ENCODE measurements at regions not wholly inside any gene's neighbourhood (a gene's known extent, or its start where the extent isn't known, plus 50 kb on each side); places are given as distances from the start of the nearest gene placed in this dataset.

GRCh38 chr4:101701551-101701950 is 89.0 kb upstream of the BANK1 start:
- DNase-seq (ENCODE audit: low spot score) = peak; percentile 54
- Histone ChIP-seq H3K27me3 (replicated peaks; ENCODE audit: insufficient read depth, low read depth, low read length, poor library complexity) (no peaks in the 10 kb centered on the region), H3K4me1 (ENCODE audit: insufficient read depth, low read length, poor library complexity, severe bottlenecking) (peaks cover 5% of the 10 kb centered on the region), H3K4me3 (ENCODE audit: low read depth, low read length, poor library complexity, severe bottlenecking) (no peak overlapping the region), H3K27ac (ENCODE audit: low read depth, low read length, poor library complexity, severe bottlenecking) (no peak overlapping the region), H3K9me3 (ENCODE audit: low read depth, low read length, poor library complexity, severe bottlenecking) (peaks cover 6% of the 10 kb centered on the region), H3K36me3 (ENCODE audit: insufficient read depth, low read length, poor library complexity, severe bottlenecking) (no peaks in the 10 kb centered on the region)
- CTCF ChIA-PET = no interaction called here
- intact Hi-C loops (cut with micrococcal nuclease; ENCODE audit: unreplicated experiment) = no loop called here
- TF ChIP-seq EZH2 (IDR thresholded peaks at IDR 0.05; ENCODE audit: borderline replicate concordance, low read depth, low read length, poor library complexity, severe bottlenecking) = no peak
- TF ChIP-seq, protein P1, sequence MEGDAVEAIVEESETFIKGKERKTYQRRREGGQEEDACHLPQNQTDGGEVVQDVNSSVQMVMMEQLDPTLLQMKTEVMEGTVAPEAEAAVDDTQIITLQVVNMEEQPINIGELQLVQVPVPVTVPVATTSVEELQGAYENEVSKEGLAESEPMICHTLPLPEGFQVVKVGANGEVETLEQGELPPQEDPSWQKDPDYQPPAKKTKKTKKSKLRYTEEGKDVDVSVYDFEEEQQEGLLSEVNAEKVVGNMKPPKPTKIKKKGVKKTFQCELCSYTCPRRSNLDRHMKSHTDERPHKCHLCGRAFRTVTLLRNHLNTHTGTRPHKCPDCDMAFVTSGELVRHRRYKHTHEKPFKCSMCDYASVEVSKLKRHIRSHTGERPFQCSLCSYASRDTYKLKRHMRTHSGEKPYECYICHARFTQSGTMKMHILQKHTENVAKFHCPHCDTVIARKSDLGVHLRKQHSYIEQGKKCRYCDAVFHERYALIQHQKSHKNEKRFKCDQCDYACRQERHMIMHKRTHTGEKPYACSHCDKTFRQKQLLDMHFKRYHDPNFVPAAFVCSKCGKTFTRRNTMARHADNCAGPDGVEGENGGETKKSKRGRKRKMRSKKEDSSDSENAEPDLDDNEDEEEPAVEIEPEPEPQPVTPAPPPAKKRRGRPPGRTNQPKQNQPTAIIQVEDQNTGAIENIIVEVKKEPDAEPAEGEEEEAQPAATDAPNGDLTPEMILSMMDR (conservative IDR thresholded peaks at IDR 0.05; ENCODE audit: low read depth, low read length) = no peak
- no TSS peak for BruUV-seq (replicated peaks)
- POLR2A ChIA-PET (ENCODE audit: low non-redundant PET) = no interaction called here

- H3K36me3 ChIP-seq (ENCODE audit: insufficient read depth, low read length, poor library complexity, severe bottlenecking) = no peaks in the 10 kb centered on the region
- no peak overlapping the region for H3K27ac ChIP-seq (ENCODE audit: low read depth, low read length, poor library complexity, severe bottlenecking)
- TF ChIP-seq EZH2 (IDR thresholded peaks at IDR 0.05; ENCODE audit: borderline replicate concordance, low read depth, low read length, poor library complexity, severe bottlenecking) = no peak
- TF ChIP-seq, protein P1 (conservative IDR thresholded peaks at IDR 0.05; ENCODE audit: low read depth, low read length) = no peak
- BruUV-seq (replicated peaks) = no TSS peak
- POLR2A ChIA-PET (ENCODE audit: low non-redundant PET) = no interaction called here
- H3K9me3 ChIP-seq (ENCODE audit: low read depth, low read length, poor library complexity, severe bottlenecking) = no peaks in the 10 kb centered on the region
- CTCF ChIA-PET = no interaction called here
- peaks cover 5% of the 10 kb centered on the region for H3K4me1 ChIP-seq (ENCODE audit: insufficient read depth, low read length, poor library complexity, severe bottlenecking)
- intact Hi-C loops (cut with micrococcal nuclease; ENCODE audit: unreplicated experiment) = no loop called here
- no peak for DNase-seq (ENCODE audit: low spot score)
- H3K4me3 ChIP-seq (ENCODE audit: low read depth, low read length, poor library complexity, severe bottlenecking) = no peak overlapping the region
- no peaks in the 10 kb centered on the region for H3K27me3 ChIP-seq (replicated peaks; ENCODE audit: insufficient read depth, low read depth, low read length, poor library complexity)
Observed at GRCh38 chr4:101699441-101700124, 90.9 kb upstream of the BANK1 start.

- no TSS peak for BruUV-seq (replicated peaks)
- Histone ChIP-seq H3K9me3 (ENCODE audit: low read depth, low read length, poor library complexity, severe bottlenecking) (no peaks in the 10 kb centered on the region), H3K4me1 (ENCODE audit: insufficient read depth, low read length, poor library complexity, severe bottlenecking) (peaks cover 9% of the 10 kb centered on the region), H3K27me3 (replicated peaks; ENCODE audit: insufficient read depth, low read depth, low read length, poor library complexity) (no peaks in the 10 kb centered on the region), H3K4me3 (ENCODE audit: low read depth, low read length, poor library complexity, severe bottlenecking) (no peak overlapping the region), H3K36me3 (ENCODE audit: insufficient read depth, low read length, poor library complexity, severe bottlenecking) (no peaks in the 10 kb centered on the region), H3K27ac (ENCODE audit: low read depth, low read length, poor library complexity, severe bottlenecking) (no peak overlapping the region)
- no peak for DNase-seq (ENCODE audit: low spot score)
- ChIA-PET POLR2A (ENCODE audit: low non-redundant PET) (no interaction called here), CTCF (no interaction called here)
- no peak for TF ChIP-seq EZH2 (IDR thresholded peaks at IDR 0.05; ENCODE audit: borderline replicate concordance, low read depth, low read length, poor library complexity, severe bottlenecking)
- TF ChIP-seq, protein P1 (conservative IDR thresholded peaks at IDR 0.05; ENCODE audit: low read depth, low read length) = no peak
- intact Hi-C loops (cut with micrococcal nuclease; ENCODE audit: unreplicated experiment) = no loop called here
Observed at GRCh38 chr4:101697266-101697665, 93.3 kb upstream of the BANK1 start.

All from A673 (cell line).